Loucy (cell line): ENCODE measurements at regions not wholly inside any gene's neighbourhood (a gene's known extent, or its start where the extent isn't known, plus 50 kb on each side); places are given as distances from the start of the nearest gene placed in this dataset.

Source experiments
- EZH2phosphoT487 ChIP-seq: fragments of 200-600 bp; IDR thresholded peaks from 2 replicates; pipeline ENCODE4 v1.6.1; 2018; ENCODE audit warnings: antibody characterized with exemption, mild to moderate bottlenecking, moderate library complexity, borderline replicate concordance
- TF ChIP-seq, protein P1 (sequence below): fragments of 200-600 bp; sonication (generic); conservative IDR thresholded peaks from 2 replicates; pipeline ENCODE4 v1.5.1; 2014; ENCODE audit warnings: mild to moderate bottlenecking, antibody characterized with exemption, low read length

GRCh38 chr9:89738137-89738932 is 133.5 kb downstream of the GADD45G start:
- TF ChIP-seq, protein P1, sequence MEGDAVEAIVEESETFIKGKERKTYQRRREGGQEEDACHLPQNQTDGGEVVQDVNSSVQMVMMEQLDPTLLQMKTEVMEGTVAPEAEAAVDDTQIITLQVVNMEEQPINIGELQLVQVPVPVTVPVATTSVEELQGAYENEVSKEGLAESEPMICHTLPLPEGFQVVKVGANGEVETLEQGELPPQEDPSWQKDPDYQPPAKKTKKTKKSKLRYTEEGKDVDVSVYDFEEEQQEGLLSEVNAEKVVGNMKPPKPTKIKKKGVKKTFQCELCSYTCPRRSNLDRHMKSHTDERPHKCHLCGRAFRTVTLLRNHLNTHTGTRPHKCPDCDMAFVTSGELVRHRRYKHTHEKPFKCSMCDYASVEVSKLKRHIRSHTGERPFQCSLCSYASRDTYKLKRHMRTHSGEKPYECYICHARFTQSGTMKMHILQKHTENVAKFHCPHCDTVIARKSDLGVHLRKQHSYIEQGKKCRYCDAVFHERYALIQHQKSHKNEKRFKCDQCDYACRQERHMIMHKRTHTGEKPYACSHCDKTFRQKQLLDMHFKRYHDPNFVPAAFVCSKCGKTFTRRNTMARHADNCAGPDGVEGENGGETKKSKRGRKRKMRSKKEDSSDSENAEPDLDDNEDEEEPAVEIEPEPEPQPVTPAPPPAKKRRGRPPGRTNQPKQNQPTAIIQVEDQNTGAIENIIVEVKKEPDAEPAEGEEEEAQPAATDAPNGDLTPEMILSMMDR, result no peak; the same call in 1 of the 2 replicates
- no peak for TF ChIP-seq EZH2phosphoT487
